Cerebellar nuclear complex (tissue), 1 donor: ENCODE measurements at regions not wholly inside any gene's neighbourhood (a gene's known extent, or its start where the extent isn't known, plus 50 kb on each side); places are given as distances from the start of the nearest gene placed in this dataset.

Source experiments
- DNase-seq, 2 experiments: peaks; one replicate each; lab custom pipeline; 2025; lab: John Stamatoyannopoulos, UW

- no peak for DNase-seq
Observed at GRCh38 chr2:240358821-240359397, 76.6 kb upstream of the GPC1 start.

- no peak for DNase-seq
Observed at GRCh38 chr2:240359695-240360094, 75.8 kb upstream of the GPC1 start.

GRCh38 chr2:240360645-240361475, 74.6 kb upstream of the GPC1 start:
- no peak for DNase-seq

- DNase-seq: no peak
Observed at GRCh38 chr2:240362216-240362755, 73.2 kb upstream of the GPC1 start.

GRCh38 chr2:240362826-240363745, 72.4 kb upstream of the GPC1 start:
- DNase-seq: no peak

GRCh38 chr2:240363746-240364581, 71.5 kb upstream of the GPC1 start:
- DNase-seq: no peak

GRCh38 chr2:240364582-240364960, 70.9 kb upstream of the GPC1 start:
- DNase-seq: no peak

DNA sequence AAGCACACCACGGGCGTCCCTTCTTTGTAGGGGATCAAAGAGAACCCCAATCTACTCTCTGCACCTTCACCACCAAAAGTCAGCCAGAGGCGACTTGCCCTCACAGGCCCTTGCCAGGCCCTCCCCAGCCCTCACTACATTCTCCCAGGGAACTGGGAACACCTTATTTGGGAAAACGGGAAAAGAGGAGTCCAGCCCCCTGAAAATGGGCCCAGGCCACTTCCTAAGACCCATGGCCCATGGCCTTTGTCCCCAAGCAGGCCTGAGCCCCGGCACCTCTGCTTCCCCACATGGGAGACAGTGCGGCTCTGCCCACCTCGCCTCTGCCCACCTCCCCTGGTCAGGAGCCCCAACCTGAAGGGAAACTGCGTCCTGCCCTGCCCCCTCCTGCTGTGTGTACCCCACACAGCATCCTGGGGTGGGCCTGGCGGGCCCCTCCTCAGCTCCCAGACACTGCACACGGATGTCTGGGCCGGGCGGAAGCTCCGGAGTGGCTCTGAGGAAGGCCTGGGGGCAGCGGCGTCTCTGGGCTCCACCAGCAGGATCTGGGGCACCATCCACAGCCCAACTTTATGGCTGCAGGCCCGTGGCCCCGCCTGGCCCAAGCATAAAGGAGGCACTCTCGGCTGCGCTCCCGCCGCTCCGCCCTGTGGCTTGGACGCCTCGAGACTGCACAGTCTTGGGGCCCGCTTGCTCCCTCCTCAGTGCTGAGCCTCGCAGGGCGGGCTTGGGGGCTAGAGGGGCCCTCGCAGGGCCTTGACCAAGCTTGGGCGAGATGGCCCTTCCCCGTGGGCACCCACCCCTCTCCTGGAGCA, 70.3 kb upstream of the GPC1 start:
- DNase-seq: no peak

DNA sequence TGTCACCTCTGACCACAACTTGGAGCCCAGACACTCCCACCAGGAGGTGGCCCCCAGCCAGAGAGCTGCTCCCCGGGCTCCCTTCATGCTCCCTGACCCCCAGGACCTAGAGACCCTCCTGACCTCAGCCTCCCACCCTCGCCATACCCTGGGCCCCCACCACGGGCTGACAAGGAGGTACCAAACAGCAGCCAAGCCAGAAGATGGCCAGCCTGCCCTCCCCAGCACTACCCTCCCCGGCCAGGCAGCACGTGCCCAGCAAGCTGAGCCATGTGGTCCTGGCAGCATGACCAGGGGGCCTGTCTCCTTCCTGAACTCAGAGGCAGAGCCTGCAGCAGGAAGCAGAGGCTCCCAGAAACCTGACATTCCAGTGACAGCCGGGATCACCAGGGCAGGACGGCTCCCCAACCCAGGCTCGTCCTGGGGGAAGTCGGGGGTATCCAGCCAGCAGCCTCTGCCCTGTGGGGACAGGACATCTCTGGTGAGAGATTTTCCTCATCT, 69.4 kb upstream of the GPC1 start:
- no peak for DNase-seq

DNA sequence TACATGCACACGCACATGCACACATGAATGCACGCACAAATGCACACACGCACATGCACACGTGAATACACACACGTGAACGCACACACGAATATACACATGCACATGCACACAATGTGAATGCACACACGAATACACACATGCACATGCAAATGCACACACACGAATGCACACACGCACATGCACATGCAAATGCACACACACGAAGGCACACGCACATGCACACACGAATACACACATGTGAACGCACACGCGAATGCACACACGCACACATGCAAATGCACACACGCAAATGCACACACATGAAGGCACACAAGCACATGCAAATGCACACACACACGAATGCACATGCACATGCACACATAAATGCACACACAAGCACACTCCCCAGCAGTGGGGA, 68.6 kb upstream of the GPC1 start:
- DNase-seq: no peak

DNA sequence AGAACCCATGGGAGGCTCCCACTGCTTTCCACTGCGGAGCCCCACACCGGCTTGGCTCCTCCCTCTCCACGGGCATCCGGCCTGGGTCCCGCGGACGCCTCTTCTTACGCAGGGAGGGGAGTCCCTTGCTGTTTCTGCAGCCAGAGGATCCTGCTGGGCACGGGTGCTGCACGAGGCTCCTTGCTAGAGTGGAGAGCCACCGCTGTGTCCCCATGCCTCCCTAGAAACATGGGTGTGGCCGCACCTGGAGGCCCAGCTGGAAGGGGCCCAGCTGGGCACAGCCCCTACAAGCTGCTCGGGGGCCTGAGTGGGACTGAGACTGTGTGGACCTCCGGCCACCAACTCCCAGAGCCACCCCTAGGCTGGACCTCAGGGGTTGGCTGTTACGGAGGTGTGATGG, 67.7 kb upstream of the GPC1 start:
- no peak for DNase-seq

DNA sequence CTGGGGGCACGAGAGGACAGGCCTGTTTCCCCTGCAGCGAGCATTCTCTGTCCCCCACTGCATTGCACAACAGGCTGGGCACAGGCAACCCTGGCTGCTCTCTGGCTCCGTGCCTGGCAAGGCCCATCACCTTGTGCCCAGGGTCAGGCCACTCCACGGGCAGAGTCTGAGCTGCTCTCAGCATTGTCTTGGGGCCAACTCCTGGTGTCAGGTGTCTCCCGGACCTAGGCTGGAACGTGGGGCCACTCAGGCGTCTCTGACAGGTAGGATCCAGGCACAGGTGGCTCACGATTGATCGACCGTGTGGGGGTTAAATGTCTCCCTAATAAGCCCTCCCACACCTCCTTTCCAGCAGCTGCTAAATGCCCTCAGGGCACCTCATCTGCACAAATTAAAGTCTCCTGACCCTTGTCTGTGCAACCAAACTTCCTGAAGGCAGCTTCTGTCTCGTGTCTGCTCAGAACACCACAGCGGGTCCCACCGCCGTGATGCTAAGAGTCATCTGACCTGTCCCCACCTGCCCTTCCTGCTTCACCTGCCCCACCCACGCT, 66.6 kb upstream of the GPC1 start:
- no peak for DNase-seq

DNA sequence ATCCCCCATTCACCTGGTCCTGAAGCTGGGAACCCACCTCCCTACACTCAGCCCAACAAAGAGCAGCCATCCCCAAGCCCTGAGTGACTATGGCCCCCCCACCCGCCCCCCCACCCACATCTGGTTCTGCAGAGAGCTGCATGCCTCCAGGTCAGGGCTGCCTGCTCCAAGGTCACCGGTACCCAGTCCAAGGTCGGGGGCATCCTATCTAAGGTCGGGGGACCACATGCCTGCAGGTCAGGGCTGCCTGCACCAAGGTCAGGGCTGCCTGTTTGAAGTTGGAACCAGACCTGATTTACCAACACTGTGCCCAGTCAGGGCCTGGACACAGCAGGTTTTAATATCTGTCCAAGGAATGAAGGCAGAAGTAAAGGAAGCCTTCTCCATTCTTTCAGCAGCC, 66.1 kb upstream of the GPC1 start:
- DNase-seq: no peak

DNA sequence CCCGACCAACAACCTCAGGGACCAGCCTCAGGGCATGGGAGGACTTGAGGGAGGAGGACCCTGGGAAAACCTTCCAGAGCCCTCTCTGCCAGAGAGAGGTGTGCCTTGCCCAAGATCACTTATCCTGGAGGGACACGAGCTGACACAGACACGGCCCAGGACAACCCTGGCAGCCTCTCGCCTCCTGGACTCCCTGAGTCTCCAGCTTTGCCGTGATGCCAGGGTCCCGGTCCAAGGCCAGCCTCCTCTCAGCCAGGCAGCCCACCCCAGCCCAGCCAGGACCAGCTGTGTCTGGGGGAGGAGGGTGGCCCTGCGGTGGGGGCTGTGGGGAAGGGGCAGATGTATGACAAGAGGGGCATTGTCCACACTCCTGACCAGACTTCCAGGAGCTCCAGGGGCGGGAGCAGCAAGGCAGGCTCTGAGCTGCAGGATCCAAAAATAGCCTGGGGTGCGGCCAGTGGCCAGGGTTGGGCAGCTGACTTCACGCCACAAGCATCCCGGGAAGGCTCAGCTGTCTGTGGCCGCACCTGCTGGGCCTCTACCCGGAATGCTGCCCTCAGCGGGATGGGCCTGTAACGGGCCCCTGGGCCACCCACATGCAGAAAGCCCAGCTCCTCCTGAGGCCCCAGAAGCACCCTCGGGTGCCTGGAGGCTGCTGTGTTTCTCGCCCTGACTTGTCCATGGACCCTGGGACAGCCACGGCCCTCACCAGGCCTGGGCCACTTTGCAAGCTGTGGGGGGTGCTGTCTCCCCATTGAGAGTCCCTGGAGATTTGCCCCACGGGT, 65.5 kb upstream of the GPC1 start:
- DNase-seq: no peak

DNA sequence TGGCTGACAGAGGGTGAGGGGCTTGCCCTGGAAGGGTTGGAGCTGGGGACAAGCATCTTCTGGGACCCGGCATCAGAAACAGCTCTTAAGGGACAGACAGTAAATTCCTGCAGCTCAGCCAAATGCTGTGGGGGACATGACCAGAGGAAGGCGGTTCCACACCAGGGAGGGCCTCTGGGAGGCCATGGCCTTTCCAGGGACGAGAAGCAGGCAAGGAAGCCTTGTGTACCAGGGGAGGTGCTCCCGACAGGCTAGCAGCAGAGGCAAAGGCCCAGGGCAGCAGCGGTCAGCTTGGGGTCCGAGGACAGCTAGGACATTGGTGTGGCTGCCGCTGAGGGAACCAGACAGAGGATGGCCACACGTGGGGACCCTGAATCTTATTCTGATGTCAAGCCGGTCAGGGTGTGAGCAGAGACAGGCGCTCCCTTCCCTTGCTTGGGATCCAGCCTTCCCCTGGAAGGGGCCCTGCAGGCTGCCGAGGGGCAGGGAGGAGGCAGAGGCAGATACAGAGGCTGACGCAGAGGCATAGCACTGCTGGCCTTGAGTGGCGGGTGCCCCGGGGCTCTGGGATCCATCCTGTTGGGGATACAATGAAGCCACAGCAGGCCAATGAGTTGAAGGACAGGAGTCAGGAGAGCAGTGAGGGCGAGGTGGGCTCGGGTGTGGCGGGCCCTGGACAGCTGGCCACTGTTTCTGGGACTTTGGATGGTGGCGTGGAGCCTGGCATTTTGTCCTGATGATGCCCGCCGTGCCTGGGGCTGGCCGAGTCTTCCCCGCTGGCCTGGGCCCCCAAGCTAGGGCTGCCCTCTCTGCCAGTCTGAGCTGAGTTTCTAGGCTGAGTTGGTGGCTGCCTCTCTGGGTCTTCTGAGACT, 64.1 kb upstream of the GPC1 start:
- DNase-seq: no peak

GRCh38 chr2:240372101-240372500, 63.4 kb upstream of the GPC1 start:
- DNase-seq: no peak

GRCh38 chr2:240373289-240373885, 62.1 kb upstream of the GPC1 start:
- no peak for DNase-seq
